Osteocyte (in vitro differentiated cells): ENCODE measurements at regions not wholly inside any gene's neighbourhood (a gene's known extent, or its start where the extent isn't known, plus 50 kb on each side); places are given as distances from the start of the nearest gene placed in this dataset.

Source experiments
- DNase-seq: peaks from one replicate; pipeline ENCODE4 v3.0.0; 2021; ENCODE audit warnings: mixed read lengths; ENCODE audit not compliant: unreplicated experiment; ENCODE audit errors: extremely low spot score
- H3K27ac Mint-ChIP-seq: one replicate; pipeline ENCODE4 v1.8.0; 2021; ENCODE audit warnings: mild to moderate bottlenecking, mixed read lengths; ENCODE audit not compliant: unreplicated experiment
- H3K27me3 Mint-ChIP-seq: one replicate; pipeline ENCODE4 v1.8.0; 2021; ENCODE audit warnings: mixed read lengths; ENCODE audit not compliant: unreplicated experiment
- H3K36me3 Mint-ChIP-seq: one replicate; pipeline ENCODE4 v1.8.0; 2021; ENCODE audit warnings: mixed read lengths; ENCODE audit not compliant: unreplicated experiment
- H3K4me1 Mint-ChIP-seq: one replicate; pipeline ENCODE4 v1.8.0; 2021; ENCODE audit warnings: mixed read lengths; ENCODE audit not compliant: unreplicated experiment
- H3K4me3 Mint-ChIP-seq: one replicate; pipeline ENCODE4 v1.8.0; 2021; ENCODE audit warnings: mild to moderate bottlenecking, moderate library complexity, mixed read lengths; ENCODE audit not compliant: unreplicated experiment
- H3K9me3 Mint-ChIP-seq: one replicate; pipeline ENCODE4 v1.8.0; 2021; ENCODE audit warnings: mixed read lengths; ENCODE audit not compliant: unreplicated experiment
- TF ChIP-seq, protein P1 (sequence below): fragments of 200-600 bp; sonication (generic); IDR thresholded peaks from 2 replicates; pipeline ENCODE4 v1.5.0; 2021; ENCODE audit warnings: antibody characterized with exemption, mild to moderate bottlenecking, moderate library complexity

DNA sequence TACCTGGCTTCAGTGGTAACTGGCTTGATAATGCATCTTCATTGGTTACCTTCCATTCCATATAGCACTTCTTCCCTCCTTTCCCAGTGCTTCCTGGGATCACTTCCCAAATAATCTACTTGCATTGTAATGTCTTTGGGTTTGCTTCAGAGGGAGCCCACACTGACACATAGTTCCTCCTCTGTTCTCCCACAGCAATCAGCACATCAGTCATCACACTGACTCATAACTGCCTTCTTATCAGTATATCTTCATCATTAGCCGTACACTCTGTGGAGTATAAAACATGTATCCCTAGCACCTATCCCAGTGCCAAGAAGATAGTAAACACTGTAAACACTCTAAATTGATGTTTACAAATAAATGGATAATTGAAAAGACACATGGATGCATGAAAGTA, 91.4 kb upstream of the SCN10A start:
- TF ChIP-seq, protein P1, sequence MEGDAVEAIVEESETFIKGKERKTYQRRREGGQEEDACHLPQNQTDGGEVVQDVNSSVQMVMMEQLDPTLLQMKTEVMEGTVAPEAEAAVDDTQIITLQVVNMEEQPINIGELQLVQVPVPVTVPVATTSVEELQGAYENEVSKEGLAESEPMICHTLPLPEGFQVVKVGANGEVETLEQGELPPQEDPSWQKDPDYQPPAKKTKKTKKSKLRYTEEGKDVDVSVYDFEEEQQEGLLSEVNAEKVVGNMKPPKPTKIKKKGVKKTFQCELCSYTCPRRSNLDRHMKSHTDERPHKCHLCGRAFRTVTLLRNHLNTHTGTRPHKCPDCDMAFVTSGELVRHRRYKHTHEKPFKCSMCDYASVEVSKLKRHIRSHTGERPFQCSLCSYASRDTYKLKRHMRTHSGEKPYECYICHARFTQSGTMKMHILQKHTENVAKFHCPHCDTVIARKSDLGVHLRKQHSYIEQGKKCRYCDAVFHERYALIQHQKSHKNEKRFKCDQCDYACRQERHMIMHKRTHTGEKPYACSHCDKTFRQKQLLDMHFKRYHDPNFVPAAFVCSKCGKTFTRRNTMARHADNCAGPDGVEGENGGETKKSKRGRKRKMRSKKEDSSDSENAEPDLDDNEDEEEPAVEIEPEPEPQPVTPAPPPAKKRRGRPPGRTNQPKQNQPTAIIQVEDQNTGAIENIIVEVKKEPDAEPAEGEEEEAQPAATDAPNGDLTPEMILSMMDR, result no peak
- Mint-ChIP-seq H3K27ac (no peak overlapping the region), H3K4me3 (no peak overlapping the region), H3K27me3 (no peaks in the 10 kb centered on the region), H3K36me3 (no peaks in the 10 kb centered on the region), H3K9me3 (no peaks in the 10 kb centered on the region), H3K4me1 (no peaks in the 10 kb centered on the region)
- DNase-seq, result no peak

DNA sequence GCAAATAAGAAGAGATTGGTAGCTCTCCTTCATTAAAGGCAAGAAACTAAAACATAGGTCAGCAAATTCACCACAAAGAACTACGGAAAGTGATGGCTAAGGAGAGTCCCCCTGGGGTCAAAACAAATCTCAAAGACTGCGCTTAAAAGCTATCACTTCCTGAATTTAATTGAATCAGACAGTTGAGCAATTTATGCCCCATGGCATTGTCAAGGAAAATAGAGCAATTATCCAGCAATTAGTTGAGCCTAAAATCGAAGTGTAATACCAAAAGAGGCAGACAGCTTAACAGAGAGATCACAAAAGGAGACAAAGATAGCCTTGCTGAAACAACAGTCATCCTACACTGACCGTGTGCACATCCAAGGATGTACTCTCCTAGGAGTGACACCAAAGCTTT, 74.4 kb upstream of the SCN10A start:
- H3K9me3 Mint-ChIP-seq, result peaks cover 13% of the 10 kb centered on the region
- H3K4me3 Mint-ChIP-seq, result no peak overlapping the region
- peaks cover 12% of the 10 kb centered on the region for H3K27me3 Mint-ChIP-seq
- TF ChIP-seq, protein P1, result no peak
- H3K4me1 Mint-ChIP-seq, result no peaks in the 10 kb centered on the region
- no peaks in the 10 kb centered on the region for H3K36me3 Mint-ChIP-seq
- no peak overlapping the region for H3K27ac Mint-ChIP-seq
- DNase-seq, result no peak

DNA sequence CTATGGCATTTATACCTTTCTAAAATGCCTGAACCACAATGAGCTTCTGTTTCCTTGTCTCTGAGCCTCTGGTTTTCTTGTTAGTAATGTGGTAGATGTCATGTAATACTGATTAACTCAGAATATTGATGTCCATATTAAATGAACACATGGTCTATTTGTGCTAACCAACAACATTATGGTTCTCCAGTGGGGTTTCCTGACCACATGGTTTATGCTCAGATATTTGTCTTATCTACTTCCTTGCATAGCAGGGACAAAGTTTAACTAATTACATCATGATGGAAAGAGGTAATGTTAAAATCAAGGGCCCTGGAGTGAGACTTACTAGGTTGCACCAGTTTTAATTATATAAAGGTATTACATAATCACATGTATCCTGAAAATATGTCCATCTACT, 62.6 kb upstream of the SCN10A start:
- DNase-seq, result no peak
- Mint-ChIP-seq H3K4me1 (no peaks in the 10 kb centered on the region), H3K4me3 (no peak overlapping the region), H3K27ac (no peak overlapping the region), H3K9me3 (no peaks in the 10 kb centered on the region), H3K36me3 (no peaks in the 10 kb centered on the region), H3K27me3 (no peaks in the 10 kb centered on the region)
- TF ChIP-seq, protein P1, result no peak
